ENCODE measurements at regions not wholly inside any gene's neighbourhood (a gene's known extent, or its start where the extent isn't known, plus 50 kb on each side); places are given as distances from the start of the nearest gene placed in this dataset.

- TF ChIP-seq POLR2AphosphoS5 (IDR thresholded peaks at IDR 0.05): no peak
- no peak for TF ChIP-seq POLR2A (IDR thresholded peaks at IDR 0.05)
- TF ChIP-seq CTCF (IDR thresholded peaks at IDR 0.05): no peak
Observed at GRCh38 chr3:109683746-109684145, 346.4 kb upstream of the DPPA4 start.
